Stomach (tissue), 8 donors: ENCODE measurements at regions not wholly inside any gene's neighbourhood (a gene's known extent, or its start where the extent isn't known, plus 50 kb on each side); places are given as distances from the start of the nearest gene placed in this dataset.
A peak's percentile ranks its signal among the peaks of the same experiment; 100 is the strongest.

Experiments used
- DNase-seq, 2 donors: peaks; one replicate each; pipeline versions ENCODE4 v3.0.0 to v3.0.0-alpha.2; 2013 to 2019
- H3K27ac ChIP-seq, 5 donors: fragments of 200-600 bp in 4 of 5; sonication (generic) in 4 of 5; one replicate each; pipeline ENCODE4 v1.5.1; 2013 to 2019; ENCODE audit warnings: mild to moderate bottlenecking in 1 of 5, moderate library complexity in 1 of 5
- H3K27me3 ChIP-seq, 3 donors: fragments of 200-600 bp; sonication (generic); one replicate each; pipeline ENCODE4 v1.5.1; 2017 to 2019; ENCODE audit warnings: mixed run types in 1 of 3
- H3K36me3 ChIP-seq, 4 donors: fragments of 200-600 bp; sonication (generic); 1 replicate in 3 of 4; 2 replicates in 1 of 4; pipeline ENCODE4 v1.5.1; 2016 to 2019
- H3K4me1 ChIP-seq, 4 donors: fragments of 200-600 bp; sonication (generic); one replicate each; pipeline ENCODE4 v1.5.1; 2016 to 2019
- H3K4me3 ChIP-seq, 4 donors: fragments of 200-600 bp; sonication (generic) in 3 of 4; one replicate each; pipeline ENCODE4 v1.5.1; 2016 to 2019; ENCODE audit warnings: mild to moderate bottlenecking in 1 of 4
- H3K9me3 ChIP-seq, 4 donors: fragments of 200-600 bp; sonication (generic); one replicate each; pipeline ENCODE4 v1.5.1; 2016 to 2019
- EP300 ChIP-seq: sonication (generic); formaldehyde crosslinking; IDR thresholded peaks from one replicate; pipeline ENCODE4 v1.6.1; 2017; ENCODE audit warnings: antibody characterized with exemption
- POLR2A ChIP-seq, 4 donors: fragments of 450-650 bp; IDR thresholded peaks; one replicate each; pipeline ENCODE4 v1.6.1; 2016; ENCODE audit warnings: antibody characterized with exemption in 4 of 4, control low read depth in 2 of 4, mild to moderate bottlenecking in 1 of 4, moderate library complexity in 1 of 4
- POLR2AphosphoS5 ChIP-seq, 3 donors: sonication (generic); formaldehyde crosslinking; IDR thresholded peaks; one replicate each; pipeline ENCODE4 v1.6.1; 2016; ENCODE audit warnings: antibody characterized with exemption in 3 of 3
- WGBS, 5 donors: extraction: QIAGEN DNeasy Blood & Tissue Kit in 3 of 5; methylation state at CpG; one replicate each; pipeline versions ENCODE4 v1.1.5 to v1.1.7; 2013 to 2018; 5-methylcytosine and 5-hydroxymethylcytosine counted together
- intact Hi-C: fragments of 100-400 bp; cut with DNase I; formaldehyde crosslinking; loops from one replicate; pipeline ENCODE4 v1.15.1; 2023; ENCODE audit warnings: low total_unique reads
- TF ChIP-seq, protein P1 (sequence below), 7 experiments: fragments of 450-650 bp in 4 of 7; fragments of 200-600 bp in 3 of 7; sonication (generic) in 3 of 7; IDR thresholded peaks; one replicate each; pipeline ENCODE4 v1.5.1; 2016 to 2019; ENCODE audit warnings: antibody characterized with exemption in 7 of 7, control low read depth in 2 of 7, mild to moderate bottlenecking in 1 of 7
- donor health status: healthy with polysubstance abuse.
- donor health status: Bipolar disorder and iron deficiency.
- donor health status: healthy.

DNA sequence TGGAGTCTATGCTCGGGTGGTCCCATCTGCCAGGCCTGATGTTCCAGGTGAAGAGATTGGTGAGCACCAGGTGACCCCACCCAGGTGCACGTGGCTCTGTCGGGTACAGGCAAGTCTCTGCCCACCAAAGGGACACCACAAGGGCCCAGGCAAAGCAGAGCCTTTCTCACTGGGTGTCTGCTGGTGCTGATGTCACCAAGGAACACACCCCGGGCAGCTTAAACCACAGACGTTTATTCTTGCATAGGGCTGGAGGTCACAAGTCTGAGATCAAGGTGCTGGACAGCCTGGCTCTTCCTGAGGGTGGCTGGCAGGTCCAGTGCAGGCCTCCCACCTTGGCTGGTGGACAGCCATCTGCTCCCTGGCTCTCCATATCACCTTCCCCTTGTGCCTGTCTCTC lies 100.7 kb upstream of the CD93 start:
- Histone ChIP-seq H3K27ac (no peak overlapping the region), H3K36me3 (no peaks in the 10 kb centered on the region), H3K9me3 (no peaks in the 10 kb centered on the region), H3K27me3 (peaks cover 0 to 11% (median 0%) of the 10 kb centered on the region in 3 donors), H3K4me1 (peaks cover 0 to 5% (median 0%) of the 10 kb centered on the region in 4 donors), H3K4me3 (no peak overlapping the region)
- TF ChIP-seq POLR2A (IDR thresholded peaks at IDR 0.05) (no peak), POLR2AphosphoS5 (IDR thresholded peaks at IDR 0.05) (no peak), EP300 (no peak)
- TF ChIP-seq, protein P1, sequence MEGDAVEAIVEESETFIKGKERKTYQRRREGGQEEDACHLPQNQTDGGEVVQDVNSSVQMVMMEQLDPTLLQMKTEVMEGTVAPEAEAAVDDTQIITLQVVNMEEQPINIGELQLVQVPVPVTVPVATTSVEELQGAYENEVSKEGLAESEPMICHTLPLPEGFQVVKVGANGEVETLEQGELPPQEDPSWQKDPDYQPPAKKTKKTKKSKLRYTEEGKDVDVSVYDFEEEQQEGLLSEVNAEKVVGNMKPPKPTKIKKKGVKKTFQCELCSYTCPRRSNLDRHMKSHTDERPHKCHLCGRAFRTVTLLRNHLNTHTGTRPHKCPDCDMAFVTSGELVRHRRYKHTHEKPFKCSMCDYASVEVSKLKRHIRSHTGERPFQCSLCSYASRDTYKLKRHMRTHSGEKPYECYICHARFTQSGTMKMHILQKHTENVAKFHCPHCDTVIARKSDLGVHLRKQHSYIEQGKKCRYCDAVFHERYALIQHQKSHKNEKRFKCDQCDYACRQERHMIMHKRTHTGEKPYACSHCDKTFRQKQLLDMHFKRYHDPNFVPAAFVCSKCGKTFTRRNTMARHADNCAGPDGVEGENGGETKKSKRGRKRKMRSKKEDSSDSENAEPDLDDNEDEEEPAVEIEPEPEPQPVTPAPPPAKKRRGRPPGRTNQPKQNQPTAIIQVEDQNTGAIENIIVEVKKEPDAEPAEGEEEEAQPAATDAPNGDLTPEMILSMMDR (IDR thresholded peaks at IDR 0.05), result no peak
- no peak for DNase-seq
- intact Hi-C loops, result no loop called here
- 50 to 84% (median 81%) methylated on average over 1 to 5 of the region's 5 CpGs for WGBS, 5 donors

GRCh38 chr20:23180451-23180921 lies 94.4 kb upstream of the CD93 start:
- Histone ChIP-seq H3K4me3 (no peak overlapping the region), H3K27ac (peak overlapping the region in 4 of 5 donors; percentile 39 to 78 (median 42)), H3K27me3 (peaks cover 0 to under 1% (median 0%) of the 10 kb centered on the region in 3 donors), H3K36me3 (no peaks in the 10 kb centered on the region), H3K4me1 (no peaks in the 10 kb centered on the region), H3K9me3 (peaks cover 0 to 8% (median 0%) of the 10 kb centered on the region in 4 donors)
- WGBS, 5 donors, result 59 to 73% (median 70%) methylated on average over 7 to 9 of the region's 9 CpGs
- peak in 1 of 2 donors; percentile 52 for DNase-seq
- TF ChIP-seq EP300 (no peak), POLR2A (IDR thresholded peaks at IDR 0.05) (no peak), POLR2AphosphoS5 (IDR thresholded peaks at IDR 0.05) (no peak)
- TF ChIP-seq, protein P1 (IDR thresholded peaks at IDR 0.05), result no peak
- intact Hi-C loops, result no loop called here

DNA sequence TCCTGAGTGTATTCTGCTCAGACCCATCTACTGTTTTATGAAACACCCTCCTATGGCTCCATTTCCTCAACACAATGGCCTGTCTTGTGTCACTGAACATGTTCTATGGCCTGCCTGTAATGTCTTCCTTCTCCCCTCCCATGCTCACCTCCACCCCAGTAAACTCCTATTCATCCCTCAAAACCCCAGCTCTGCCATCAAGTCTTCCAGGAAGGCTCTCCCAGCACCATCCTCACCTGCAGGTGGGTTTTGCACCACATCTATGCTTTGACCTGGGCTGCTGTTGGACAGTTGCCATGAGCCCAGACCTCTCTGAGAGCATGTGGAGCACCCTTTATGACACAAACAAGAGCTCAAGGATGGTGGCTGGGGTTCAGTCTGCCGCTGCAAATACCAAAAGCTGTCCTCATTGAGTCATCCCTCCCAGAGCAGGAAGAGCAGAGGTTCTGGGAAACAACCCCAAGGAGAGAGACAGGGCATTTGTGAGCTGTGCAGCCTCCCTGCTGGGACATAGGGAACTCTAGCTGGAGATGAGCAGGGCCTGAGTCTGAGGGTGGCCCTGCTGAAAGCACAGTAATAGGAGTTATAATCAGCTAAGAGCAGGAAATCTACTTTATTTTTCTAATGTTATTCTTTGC lies 93.8 kb upstream of the CD93 start:
- peak overlapping the region; percentile 11 to 78 (median 41) for H3K27ac ChIP-seq
- intact Hi-C loops, result no loop called here
- 30 to 89% (median 71%) methylated on average over 1 of the region's 1 CpG; no CpG with 5 or more reads in 1 of the 5 donors for WGBS, 5 donors
- H3K4me1 ChIP-seq, result no peaks in the 10 kb centered on the region
- no peaks in the 10 kb centered on the region for H3K36me3 ChIP-seq
- DNase-seq, result no peak
- H3K9me3 ChIP-seq, result peaks cover 0 to 8% (median 0%) of the 10 kb centered on the region in 4 donors
- no peak overlapping the region for H3K4me3 ChIP-seq
- H3K27me3 ChIP-seq, result no peaks in the 10 kb centered on the region
- TF ChIP-seq EP300, result no peak
- TF ChIP-seq, protein P1 (IDR thresholded peaks at IDR 0.05), result no peak
- TF ChIP-seq POLR2A (IDR thresholded peaks at IDR 0.05), result no peak
- TF ChIP-seq POLR2AphosphoS5 (IDR thresholded peaks at IDR 0.05), result no peak

- Histone ChIP-seq H3K9me3 (peaks cover 0 to 8% (median 0%) of the 10 kb centered on the region in 4 donors), H3K4me3 (no peak overlapping the region), H3K27ac (no peak overlapping the region), H3K4me1 (no peaks in the 10 kb centered on the region), H3K27me3 (no peaks in the 10 kb centered on the region), H3K36me3 (no peaks in the 10 kb centered on the region)
- whole genome bisulfite sequencing, 5 donors, result 6 to 23% (median 9%) methylated on average over 3 of the region's 3 CpGs
- no peak for DNase-seq
- intact Hi-C loops, result no loop called here
- TF ChIP-seq POLR2A (IDR thresholded peaks at IDR 0.05) (no peak), POLR2AphosphoS5 (IDR thresholded peaks at IDR 0.05) (no peak), EP300 (no peak)
Measured at GRCh38 chr20:23178806-23179205, 92.7 kb upstream of the CD93 start.

DNA sequence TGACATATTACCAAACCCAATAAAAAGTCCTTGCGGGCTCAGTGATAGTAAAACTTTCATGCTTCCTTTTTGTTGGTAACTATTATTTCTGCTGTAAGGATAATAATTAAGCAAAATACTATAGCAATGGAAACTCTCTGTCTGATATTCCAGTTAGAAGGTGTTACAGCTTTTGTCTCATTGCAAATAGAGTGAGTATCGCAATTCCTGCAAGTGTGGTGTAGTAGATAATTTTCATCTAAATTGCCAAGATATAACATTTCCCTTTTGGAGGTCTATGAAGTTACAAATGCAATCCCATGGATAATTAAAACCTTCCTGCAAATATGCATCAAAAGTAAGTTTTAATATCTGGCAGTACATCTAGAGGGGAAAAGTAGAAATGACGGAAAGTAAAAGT lies 88.7 kb upstream of the CD93 start:
- intact Hi-C loops, result no loop called here

More for the DNA sequence above, 88.7 kb upstream of the CD93 start:
- DNase-seq, result no peak
- Histone ChIP-seq H3K27me3 (no peaks in the 10 kb centered on the region), H3K4me1 (no peaks in the 10 kb centered on the region), H3K4me3 (no peak overlapping the region), H3K9me3 (peaks cover 0 to 8% (median 0%) of the 10 kb centered on the region in 4 donors), H3K36me3 (no peaks in the 10 kb centered on the region), H3K27ac (no peak overlapping the region)
- WGBS, 5 donors, result 91 to 98% (median 95%) methylated on average over 3 of the region's 3 CpGs
- TF ChIP-seq EP300, result no peak
- no peak for TF ChIP-seq POLR2A (IDR thresholded peaks at IDR 0.05)
- TF ChIP-seq POLR2AphosphoS5 (IDR thresholded peaks at IDR 0.05), result no peak
- TF ChIP-seq, protein P1 (IDR thresholded peaks at IDR 0.05), result no peak
